Activated B cell treated with CpG ODN at 0.5 μM for 24 hours (primary cell): ENCODE measurements at regions not wholly inside any gene's neighbourhood (a gene's known extent, or its start where the extent isn't known, plus 50 kb on each side); places are given as distances from the start of the nearest gene placed in this dataset.

Source experiments
- ATAC-seq: fragments of 200-7000 bp; cut with Tn5 transposase; one replicate; pipeline ENCODE4 v1.10.0; 2021; ENCODE audit warnings: low read depth, mild to moderate bottlenecking, moderate library complexity
- CTCF ChIA-PET: fragments of 350-600 bp; sonication (Branson Sonifier 250); formaldehyde crosslinking; loops from one replicate; lab custom pipeline; 2021; ENCODE audit warnings: antibody characterized with exemption; lab: Charles Lee
- POLR2A ChIA-PET: fragments of 350-600 bp; sonication (Branson Sonifier 250); formaldehyde crosslinking; loops from one replicate; lab custom pipeline; 2021; ENCODE audit warnings: antibody characterized with exemption; lab: Charles Lee
- DNase-seq: peaks from one replicate; pipeline ENCODE4 v3.0.0; 2022
- H3K27ac Mint-ChIP-seq: one replicate; pipeline ENCODE4 v1.8.0; 2020; ENCODE audit warnings: mixed read lengths
- H3K27me3 Mint-ChIP-seq: one replicate; pipeline ENCODE4 v1.8.0; 2021; ENCODE audit warnings: mixed read lengths
- H3K36me3 Mint-ChIP-seq: one replicate; pipeline ENCODE4 v1.8.0; 2021; ENCODE audit warnings: low read depth, mixed read lengths
- H3K4me1 Mint-ChIP-seq: one replicate; pipeline ENCODE4 v1.8.0; 2021; ENCODE audit warnings: mixed read lengths
- H3K4me3 Mint-ChIP-seq: one replicate; pipeline ENCODE4 v1.8.0; 2020; ENCODE audit warnings: mild to moderate bottlenecking, mixed read lengths
- H3K9me3 Mint-ChIP-seq: one replicate; pipeline ENCODE4 v1.8.0; 2020; ENCODE audit warnings: mixed read lengths
- CTCF ChIP-seq: fragments of 200-600 bp; IDR thresholded peaks from one replicate; pipeline ENCODE4 v1.8.0; 2022; ENCODE audit warnings: antibody characterized with exemption, mild to moderate bottlenecking
- intact Hi-C: fragments of 100-400 bp; cut with micrococcal nuclease; formaldehyde crosslinking; loops from one replicate; pipeline ENCODE4 v1.15.1; 2024

DNA sequence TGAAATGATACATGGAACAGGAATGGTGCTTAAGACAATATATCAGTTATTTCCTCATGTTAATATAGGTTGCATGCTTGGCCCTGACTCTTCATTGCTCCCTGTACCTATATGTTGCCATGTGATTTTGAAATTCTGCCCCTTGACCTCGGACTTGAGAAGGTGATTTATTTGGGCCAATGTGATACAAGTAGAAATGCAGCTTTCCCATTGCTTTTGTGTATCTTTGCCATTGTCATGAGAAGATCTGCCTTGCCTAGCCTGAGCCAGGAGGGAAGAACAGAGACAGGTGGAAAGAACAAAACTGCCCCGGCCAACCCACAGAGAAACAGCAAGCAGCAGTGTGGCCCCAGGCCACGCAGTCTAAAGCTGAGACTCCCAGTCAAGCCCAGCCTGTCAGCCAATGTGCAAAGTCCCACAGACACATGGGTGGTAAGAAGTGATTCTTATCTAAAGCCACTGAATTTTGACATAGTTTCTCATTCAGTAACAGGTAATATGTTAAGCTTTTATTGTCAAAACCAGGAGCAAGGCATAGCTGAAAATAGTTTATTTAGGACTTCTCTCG is 245.7 kb upstream of the RND3 start:
- H3K4me3 Mint-ChIP-seq, result no peak overlapping the region
- POLR2A ChIA-PET, result no interaction called here
- H3K4me1 Mint-ChIP-seq, result no peaks in the 10 kb centered on the region
- DNase-seq (no peak), ATAC-seq (no peak)
- intact Hi-C loops, result no loop called here
- CTCF ChIA-PET, result no interaction called here
- no peak for TF ChIP-seq CTCF
- no peaks in the 10 kb centered on the region for H3K27me3 Mint-ChIP-seq
- no peak overlapping the region for H3K27ac Mint-ChIP-seq
- H3K36me3 Mint-ChIP-seq, result no peaks in the 10 kb centered on the region
- no peaks in the 10 kb centered on the region for H3K9me3 Mint-ChIP-seq

- no peak for TF ChIP-seq CTCF
- no peaks in the 10 kb centered on the region for H3K36me3 Mint-ChIP-seq
- no peaks in the 10 kb centered on the region for H3K9me3 Mint-ChIP-seq
- H3K27me3 Mint-ChIP-seq, result no peaks in the 10 kb centered on the region
- POLR2A ChIA-PET, result no interaction called here
- intact Hi-C loops, result no loop called here
- H3K4me1 Mint-ChIP-seq, result no peaks in the 10 kb centered on the region
- no peak overlapping the region for H3K27ac Mint-ChIP-seq
- DNase-seq (no peak), ATAC-seq (no peak)
- H3K4me3 Mint-ChIP-seq, result no peak overlapping the region
- CTCF ChIA-PET, result no interaction called here
Measured at GRCh38 chr2:150732491-150732890, 245.0 kb upstream of the RND3 start.

DNA sequence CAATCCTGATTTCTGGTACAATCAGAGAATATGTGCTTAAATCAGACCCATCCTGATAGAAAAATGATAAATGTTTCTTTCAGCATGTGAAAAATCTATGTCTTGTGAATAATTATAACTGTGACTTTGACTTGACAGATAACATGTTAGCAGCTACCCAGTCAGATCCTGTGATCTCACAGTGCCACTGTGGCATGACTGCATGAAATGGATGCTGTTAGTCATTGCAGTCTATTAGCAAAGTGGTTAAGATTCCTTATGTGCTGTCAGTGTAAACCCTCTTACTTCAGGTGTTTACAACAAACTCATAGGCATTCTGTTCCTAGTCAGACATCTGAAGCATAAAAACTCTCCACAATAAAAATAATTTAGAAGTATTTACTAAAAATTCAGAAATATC is 244.6 kb upstream of the RND3 start:
- DNase-seq, result no peak
- intact Hi-C loops, result no loop called here
- no peaks in the 10 kb centered on the region for H3K9me3 Mint-ChIP-seq
- no peaks in the 10 kb centered on the region for H3K36me3 Mint-ChIP-seq
- ChIA-PET CTCF (no interaction called here), POLR2A (no interaction called here)
- H3K27ac Mint-ChIP-seq, result no peak overlapping the region
- no peaks in the 10 kb centered on the region for H3K4me1 Mint-ChIP-seq
- no peaks in the 10 kb centered on the region for H3K27me3 Mint-ChIP-seq
- no peak overlapping the region for H3K4me3 Mint-ChIP-seq
- TF ChIP-seq CTCF, result no peak
- no peak for ATAC-seq

DNA sequence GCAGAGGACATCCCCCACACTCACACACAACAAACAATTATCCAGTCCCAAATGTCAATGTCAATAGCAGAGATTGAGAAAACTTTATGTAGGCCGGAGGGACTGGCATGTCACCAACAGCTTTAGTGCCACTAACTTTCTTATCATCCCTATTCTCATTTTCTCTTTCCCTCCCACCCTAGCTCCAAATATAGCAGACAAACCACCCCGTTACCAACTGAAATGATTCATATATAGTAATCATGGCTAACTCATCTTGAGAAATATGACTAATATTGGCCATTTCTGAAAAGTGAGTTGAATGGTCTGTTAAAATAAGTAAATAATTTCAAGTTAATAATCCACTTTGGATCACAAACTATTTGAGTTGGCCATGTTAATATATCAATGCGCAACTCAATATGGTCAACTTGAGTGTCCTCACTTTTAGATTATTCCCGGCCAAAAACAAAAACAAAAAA is 242.1 kb upstream of the RND3 start:
- ATAC-seq, result no peak
- Mint-ChIP-seq H3K9me3 (no peaks in the 10 kb centered on the region), H3K27ac (no peak overlapping the region), H3K4me1 (no peaks in the 10 kb centered on the region), H3K36me3 (no peaks in the 10 kb centered on the region), H3K27me3 (no peaks in the 10 kb centered on the region), H3K4me3 (no peak overlapping the region)
- no peak for TF ChIP-seq CTCF
- CTCF ChIA-PET, result no interaction called here
- intact Hi-C loops, result no loop called here
- DNase-seq, result no peak
- POLR2A ChIA-PET, result no interaction called here

DNA sequence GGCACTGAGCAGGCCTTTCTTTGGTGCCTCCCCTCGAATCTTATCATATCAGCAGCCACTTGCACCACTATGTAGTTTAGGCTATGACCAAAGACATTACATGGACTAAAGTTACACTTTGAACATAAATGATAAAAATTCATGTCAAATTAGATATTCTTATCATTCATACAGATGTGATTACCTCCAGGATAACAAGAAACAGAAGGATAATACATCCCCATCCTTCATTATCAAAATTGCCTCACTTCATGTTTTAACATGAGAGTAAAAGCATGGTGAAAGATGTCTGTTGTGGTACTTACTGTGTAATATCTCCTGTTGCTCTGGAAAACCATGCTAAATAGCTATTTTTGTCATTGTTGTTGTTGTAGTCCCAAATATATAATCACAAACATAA is 230.8 kb upstream of the RND3 start:
- no peak for ATAC-seq
- Mint-ChIP-seq H3K27ac (no peak overlapping the region), H3K27me3 (no peaks in the 10 kb centered on the region), H3K4me3 (no peak overlapping the region), H3K36me3 (no peaks in the 10 kb centered on the region), H3K4me1 (no peaks in the 10 kb centered on the region), H3K9me3 (peaks cover 10% of the 10 kb centered on the region)
- ChIA-PET POLR2A (no interaction called here), CTCF (no interaction called here)
- DNase-seq, result no peak
- intact Hi-C loops, result no loop called here
- no peak for TF ChIP-seq CTCF
